MM.1S (cell line): ENCODE measurements at regions not wholly inside any gene's neighbourhood (a gene's known extent, or its start where the extent isn't known, plus 50 kb on each side); places are given as distances from the start of the nearest gene placed in this dataset.

Experiments
- CTCF ChIP-seq: fragments of 300-600 bp; sonication (generic); IDR thresholded peaks from 2 replicates; pipeline ENCODE4 v1.5.1; 2016; ENCODE audit warnings: antibody characterized with exemption, low read length, mixed read lengths
- EZH2 ChIP-seq: fragments of 300-600 bp; sonication (generic); optimal IDR thresholded peaks from 2 replicates; pipeline ENCODE3; 2017; ENCODE audit warnings: low read depth, mild to moderate bottlenecking, antibody characterized with exemption, low read length, mixed read lengths
- EZH2phosphoT487 ChIP-seq: fragments of 300-600 bp; sonication (generic); IDR thresholded peaks from 2 replicates; pipeline ENCODE4 v1.6.1; 2018; ENCODE audit warnings: antibody characterized with exemption, low read length

- TF ChIP-seq CTCF (no peak), EZH2phosphoT487 (no peak), EZH2 (no peak)
Measured at GRCh38 chr20:57022306-57022705, 244.1 kb downstream of the BMP7 start.
